ELR (cell line): ENCODE measurements at regions not wholly inside any gene's neighbourhood (a gene's known extent, or its start where the extent isn't known, plus 50 kb on each side); places are given as distances from the start of the nearest gene placed in this dataset.
A peak's percentile ranks its signal among the peaks of the same experiment; 100 is the strongest.
"Not testable (repeated sequence)": the region's sequence is repeated elsewhere in the genome, so short reads cannot be mapped to it uniquely, and the experiment has no call there.

ENCODE experiments used
- DNase-seq: peaks from one replicate; pipeline ENCODE4 v3.0.0-alpha.2; 2015; ENCODE audit warnings: low read depth

DNA sequence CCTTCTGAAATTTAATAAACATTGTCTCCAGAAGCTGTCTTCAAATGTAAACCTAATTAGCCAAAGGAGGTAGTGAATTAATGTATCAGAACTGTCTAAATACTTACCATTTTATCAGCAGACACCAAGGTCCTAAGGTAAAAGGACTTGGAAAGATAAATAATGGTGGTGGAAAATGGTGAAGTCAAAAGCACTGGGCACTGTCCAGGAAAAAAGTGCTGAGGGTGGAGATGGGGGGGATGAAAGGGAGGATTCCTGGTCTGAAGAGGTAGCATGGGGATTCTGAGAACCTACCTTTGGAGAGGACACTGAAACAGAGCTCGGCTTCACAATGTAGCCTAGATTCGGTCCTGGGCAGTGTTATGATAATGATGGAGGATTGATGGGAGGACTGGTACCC lies 149.0 kb upstream of the DPH6 start:
- DNase-seq: no peak

DNA sequence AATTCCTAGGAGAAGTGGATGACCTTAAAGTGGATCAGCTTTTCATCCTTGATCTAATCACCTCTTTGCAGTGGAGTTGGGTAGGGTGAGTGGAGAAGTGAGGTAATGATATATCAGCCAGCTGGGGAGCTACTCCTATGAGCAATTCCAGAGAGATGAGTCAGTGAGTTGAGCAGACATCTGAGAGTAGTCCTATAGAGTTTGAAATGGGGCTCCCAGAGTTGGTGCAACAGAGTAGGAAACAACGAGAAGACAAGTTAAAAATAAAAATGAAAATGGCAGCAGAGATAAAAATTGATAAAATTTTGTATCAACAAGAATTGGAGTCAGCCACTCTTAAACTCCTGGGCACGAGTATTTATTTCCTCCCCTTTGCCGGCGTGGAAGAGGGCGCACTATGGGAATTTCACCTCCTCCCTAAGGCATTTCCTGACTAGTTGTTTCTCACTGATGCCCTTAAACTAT lies 150.8 kb upstream of the DPH6 start:
- peak; percentile 86 for DNase-seq

DNA sequence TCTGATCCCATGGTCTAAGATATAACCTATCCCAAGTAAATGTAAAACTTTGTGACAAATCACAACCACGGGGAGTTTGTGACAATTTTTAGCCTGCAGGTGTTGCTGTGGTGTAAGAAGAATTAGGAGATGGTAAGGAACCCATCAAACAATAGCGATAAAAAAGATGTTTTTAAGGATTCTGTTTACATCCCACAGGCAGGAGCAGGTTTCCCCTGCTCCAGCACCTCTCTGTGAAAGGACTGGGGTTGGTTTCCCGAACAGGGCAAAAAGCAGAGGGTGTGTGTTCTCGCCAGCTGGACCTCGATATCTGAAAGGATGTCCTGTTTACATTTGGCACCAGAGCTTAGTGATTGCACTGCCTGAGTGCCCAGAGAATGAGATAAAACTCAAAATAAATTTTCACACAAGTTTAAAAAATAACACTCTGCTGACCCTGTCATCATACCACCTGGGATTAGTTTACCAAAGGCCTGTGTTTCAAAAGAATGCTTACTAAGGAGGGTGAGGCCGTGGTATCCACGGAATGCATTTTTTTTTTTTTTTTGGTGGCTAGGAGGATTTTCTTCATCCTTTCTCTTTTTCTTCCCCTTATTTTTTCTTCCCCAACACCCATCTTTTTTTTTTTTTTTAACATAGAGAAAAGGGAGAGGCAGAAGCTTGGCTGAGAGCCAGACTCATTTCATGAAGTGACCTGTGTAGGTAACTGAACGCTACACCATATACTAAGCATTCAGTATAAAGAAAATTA lies 151.8 kb upstream of the DPH6 start:
- peak; percentile 11 for DNase-seq

DNA sequence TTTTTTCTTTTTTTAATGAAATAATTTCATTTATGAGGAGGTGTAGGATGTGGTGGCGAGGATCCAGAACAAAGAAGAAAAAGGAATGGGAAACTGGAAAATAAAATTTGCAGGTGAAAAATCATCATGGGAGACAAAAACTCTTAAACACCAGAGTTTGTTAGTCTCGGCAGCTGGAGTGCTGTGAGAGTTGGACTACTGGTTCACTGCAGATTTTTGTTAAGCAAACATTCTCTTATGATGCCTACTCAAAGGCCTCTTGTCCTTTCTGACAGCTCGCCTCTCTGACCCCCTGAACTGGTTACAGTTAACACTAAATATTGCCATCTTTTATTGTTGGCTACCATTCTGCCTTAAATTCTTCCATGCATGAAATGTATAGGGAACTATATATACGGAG lies 152.4 kb upstream of the DPH6 start:
- DNase-seq: no peak

DNA sequence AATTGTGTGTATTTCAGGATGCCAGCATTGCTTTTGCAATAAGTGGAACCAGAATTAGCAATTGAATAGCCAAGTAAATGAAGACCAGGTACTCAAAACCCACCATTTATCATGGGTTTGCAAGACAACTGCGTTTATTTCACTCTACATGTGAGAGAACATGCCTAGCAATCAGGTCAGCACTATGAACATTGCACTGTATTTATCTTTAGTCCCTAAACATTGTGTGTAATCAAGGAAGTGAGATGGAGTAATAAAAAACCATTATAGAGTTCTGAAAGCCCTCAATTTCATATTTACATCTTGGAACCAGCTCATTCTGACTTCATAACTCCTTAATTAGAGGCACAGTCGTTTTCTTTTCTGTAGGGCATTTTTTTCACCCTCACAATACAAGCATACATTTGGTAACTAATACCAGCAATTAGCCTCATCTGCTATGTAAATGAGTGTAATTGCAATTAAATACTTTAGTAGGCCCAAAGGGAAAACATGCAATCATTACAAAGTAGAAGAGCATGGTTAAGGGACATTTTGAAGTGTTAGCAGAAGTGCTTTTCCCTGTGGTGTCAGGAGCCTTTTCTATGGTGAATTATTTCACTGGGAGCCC lies 153.1 kb upstream of the DPH6 start:
- DNase-seq: no peak

DNA sequence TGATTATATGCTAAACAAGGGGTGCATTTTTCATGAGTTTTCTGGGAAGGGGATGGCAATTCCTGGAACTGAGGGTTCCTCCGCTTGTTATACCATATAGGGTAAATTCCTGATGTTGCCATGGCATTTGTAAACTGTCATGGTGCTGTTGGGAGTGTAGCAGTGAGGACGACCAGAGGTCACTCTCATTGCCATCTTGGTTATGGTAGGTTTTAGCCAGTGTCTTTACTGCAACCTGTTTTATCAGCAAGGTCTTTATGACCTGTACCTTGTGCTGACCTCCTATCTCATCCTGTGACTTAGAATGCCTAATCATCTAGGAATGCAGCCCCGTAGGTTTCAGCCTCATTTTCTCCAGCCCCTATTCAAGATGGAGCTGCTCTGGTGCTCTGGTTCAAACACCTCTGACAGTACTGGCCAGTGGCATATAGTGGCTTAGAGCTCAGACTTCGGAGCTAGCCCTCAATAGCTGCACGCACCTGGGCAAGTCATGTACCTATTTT lies 154.2 kb upstream of the DPH6 start:
- not testable (repeated sequence) for DNase-seq

DNA sequence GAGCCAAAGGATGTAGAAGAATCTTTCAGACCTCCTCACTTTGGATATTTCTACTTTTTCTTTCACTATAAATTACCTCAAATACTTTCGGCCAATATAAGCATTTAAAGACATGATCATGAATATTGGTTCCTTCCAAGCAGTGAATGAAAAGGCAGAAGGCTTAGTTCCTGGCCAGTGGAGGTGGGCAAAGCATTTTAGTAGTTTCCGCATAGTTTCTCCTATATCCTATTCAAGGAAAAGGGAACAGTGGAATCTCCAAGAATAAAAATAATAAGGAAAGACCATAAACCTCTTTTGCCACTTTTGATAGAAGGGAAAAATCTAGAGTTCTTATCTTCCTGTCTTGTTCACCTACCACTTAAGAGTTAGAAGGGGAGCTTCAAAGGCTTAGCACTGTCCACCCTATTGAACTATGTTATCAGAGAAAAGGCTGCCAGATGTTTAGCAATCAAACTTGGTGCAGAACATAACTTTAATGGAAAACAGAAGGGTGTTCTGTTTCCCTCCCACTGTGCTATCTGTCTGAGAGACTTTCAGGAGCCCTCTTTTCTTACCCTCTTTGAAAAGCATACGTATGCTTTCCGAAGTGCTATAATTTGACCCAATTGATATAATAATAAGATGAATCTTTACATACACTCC lies 155.6 kb upstream of the DPH6 start:
- no peak for DNase-seq

DNA sequence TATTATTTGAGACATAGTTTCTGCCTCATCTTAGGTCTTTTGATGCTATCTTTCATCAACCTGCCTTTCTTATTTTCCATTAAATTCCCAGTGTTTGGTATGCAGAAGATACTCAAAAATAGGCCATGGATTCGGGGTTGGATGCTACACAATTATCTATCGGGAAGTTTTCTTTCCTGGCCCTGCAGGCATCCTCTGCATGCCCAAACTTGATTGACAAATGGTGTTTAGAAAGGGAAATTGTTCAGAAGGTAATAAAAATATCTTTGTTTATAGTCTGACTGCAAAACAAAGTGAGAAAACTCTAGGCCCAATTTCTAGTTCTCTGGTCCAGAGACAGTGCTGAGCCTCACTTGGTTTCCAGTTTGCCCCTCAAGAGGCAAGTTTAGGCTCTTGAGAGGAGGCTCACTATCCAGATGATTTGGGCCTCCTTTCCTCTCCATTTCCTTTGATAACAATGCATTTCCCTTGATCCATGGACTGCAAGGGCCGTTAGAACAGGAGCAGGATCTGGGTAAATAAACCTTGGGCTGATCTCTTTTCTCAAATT lies 157.1 kb upstream of the DPH6 start:
- DNase-seq: no peak

DNA sequence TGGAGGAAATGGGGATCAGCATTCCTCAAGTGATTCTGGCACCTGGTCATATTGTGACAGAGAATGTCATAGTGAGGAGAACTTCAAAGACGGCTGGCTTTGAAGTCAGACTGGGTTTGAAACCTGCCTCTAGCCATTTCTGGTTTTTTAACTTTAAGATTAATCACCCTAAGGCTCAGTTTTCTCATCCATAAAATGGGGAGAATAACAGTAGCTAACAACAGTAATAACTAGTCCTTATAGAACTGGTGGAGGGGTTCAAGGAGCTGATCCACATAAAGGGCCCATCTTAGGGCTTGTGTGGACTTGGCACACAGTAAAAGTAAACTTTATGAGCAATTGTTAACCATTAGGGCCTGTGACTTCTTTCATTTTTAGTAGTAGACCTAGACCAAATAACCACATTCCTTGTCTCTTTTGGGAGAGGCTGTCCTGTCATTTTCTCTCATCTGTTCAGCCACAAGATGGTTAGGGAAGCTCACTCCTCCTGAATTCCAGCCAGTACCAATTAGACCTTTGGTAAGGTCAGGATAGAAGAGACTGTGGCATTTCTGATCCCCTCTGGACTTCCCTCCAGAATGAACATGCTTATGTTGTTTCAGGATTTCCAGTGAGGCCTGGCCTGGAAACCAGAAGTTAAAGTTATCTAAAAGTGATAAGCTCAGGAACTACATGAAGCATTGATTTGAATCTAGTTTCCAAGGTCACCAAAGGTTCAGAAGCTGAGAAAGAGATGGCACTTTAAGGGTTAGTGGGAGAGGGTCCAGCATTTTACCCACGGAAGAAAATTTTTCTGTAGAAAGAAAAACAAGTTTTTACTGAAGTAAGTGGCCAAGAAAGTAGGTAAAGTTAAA lies 159.3 kb upstream of the DPH6 start:
- DNase-seq: no peak

DNA sequence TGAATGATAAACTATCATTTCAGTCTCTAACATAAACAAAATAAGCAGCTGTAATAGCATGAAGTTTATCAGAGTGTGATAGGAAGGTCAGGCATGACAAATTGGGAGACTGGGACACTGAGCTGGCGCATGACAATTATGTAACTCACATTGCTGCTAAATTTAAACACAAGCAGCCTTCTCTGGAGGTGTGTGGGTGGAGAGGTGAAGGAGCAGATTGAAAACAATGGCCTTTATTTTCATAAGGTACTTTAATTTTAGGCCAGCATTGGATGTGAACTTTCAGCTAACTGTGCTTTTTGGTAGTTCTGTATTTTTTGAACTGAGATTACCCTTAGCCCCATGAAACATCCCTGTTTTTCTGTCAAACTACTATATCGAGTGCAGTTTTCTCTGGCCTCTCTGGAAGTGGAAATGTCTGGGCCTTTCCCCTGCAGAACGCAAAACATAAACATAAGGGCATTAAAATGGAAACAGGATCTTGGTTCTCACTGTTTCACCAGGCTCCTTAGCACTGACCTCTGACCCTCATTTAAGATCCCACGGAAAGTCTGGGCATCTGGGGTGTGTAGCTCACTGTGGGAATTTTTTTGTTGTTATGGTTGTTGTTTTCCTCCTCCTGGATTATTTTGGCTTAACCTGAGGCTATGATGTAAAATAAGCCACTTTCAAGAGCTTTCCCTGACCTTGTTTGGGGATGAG lies 160.1 kb upstream of the DPH6 start:
- no peak for DNase-seq

DNA sequence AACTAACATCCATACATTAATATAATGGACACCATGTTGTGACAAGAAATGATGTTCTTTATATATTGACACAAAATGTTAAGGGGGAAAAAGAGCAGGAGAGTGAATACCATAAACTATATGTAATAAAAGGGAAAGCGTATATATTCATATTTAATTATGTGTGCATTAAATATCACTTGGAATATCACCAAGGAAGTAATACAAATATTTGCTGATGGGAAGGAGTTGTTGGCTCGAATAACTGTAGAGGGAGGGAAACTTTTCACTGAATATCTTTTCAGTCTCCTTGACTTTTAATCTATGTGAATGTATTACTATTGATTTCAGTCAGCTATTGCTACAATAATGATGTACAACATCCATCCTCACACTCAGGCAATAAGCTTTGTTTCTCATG lies 167.0 kb upstream of the DPH6 start:
- no peak for DNase-seq

DNA sequence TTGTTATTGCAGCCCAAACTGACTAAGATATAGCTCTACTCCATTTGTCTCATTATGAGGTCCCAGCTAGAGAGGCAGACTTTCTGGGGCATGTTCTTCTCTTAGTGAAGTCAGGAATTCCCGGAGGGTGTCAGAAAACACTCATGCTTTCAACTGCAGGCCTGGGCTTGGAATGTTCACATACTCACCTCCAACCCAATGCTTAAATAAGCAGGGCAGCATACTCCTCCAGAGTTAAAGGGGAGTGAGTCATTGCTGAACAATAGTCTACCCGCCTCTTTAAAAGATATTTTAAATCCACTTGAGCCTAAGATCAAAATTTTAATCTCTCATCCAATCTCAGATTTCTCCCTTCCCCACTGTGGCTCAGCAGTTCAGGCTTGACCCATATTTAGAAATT lies 167.8 kb upstream of the DPH6 start:
- DNase-seq: peak; percentile 59

DNA sequence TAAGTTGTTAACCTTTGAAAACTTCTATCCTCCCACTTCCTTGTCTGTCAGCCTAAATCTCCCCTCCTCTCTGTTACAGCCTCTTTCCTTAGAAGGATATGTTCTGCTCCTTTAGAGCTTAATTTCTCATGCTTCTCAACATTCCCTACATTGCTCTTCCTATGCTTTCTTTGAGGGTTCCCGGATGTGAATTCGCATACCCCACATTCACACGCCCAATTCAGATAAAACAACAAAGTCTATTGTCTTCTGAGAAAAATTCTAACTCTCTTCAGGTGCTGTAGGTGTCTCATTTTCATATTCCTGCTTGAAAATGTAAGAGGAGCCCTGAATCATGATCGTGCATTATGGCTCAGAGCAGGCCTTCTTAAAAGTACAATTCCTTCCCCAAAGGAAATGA lies 171.8 kb upstream of the DPH6 start:
- no peak for DNase-seq

DNA sequence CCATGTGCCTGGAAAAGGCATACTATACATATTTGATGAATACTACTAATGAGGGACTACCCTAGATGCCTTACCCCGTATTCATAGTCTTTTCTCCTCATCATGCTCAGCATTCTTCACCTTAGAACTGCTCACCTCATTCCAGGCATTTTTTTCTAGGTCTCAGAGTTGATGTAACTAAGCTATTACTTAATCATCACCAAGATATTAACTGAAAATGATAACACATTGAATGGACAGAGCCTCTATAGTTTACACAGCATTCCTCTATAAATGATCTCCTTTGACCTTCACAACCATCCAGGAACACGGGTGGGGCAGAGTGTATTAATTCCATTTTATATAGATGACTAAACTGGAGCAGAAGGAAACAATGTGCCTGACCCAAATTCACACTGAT lies 174.1 kb upstream of the DPH6 start:
- no peak for DNase-seq

DNA sequence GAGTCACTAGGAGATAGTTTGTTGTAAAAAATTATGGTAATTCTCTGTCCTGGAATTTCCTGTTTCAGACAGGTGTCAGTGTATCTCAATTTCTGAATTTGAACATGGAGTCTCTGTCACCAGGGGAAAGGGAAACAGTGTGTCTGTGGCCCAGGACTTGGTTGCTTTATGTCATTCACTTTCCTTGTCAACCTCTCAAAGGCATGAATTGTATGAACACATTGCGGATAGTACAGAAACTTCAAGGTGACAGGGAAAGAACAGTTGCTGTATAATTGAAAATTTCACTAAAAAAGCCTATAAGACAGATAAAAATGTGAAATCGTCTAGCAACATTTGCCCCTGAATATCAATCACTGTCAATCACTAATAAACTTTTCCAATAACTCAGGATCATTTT lies 175.0 kb upstream of the DPH6 start:
- DNase-seq: no peak

DNA sequence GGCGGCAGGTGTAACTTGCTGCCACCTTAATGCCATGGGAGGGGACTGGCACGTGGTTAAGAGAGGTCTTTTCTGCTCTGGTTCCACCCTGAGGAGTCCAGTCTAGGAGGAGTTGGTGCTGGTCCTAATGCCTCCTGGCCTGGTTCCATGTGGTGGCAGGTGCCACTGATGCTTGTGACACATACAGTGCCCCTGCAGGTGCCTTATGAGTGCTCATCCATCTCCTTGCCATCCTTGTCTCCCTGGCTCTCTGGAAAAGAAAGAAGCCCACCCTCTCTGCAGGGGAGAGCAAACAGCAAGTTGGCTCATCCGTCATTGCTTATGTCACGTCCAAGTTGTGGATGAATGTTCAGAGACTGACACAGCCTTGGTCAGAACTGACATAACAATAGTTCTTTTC lies 175.8 kb upstream of the DPH6 start:
- no peak for DNase-seq

DNA sequence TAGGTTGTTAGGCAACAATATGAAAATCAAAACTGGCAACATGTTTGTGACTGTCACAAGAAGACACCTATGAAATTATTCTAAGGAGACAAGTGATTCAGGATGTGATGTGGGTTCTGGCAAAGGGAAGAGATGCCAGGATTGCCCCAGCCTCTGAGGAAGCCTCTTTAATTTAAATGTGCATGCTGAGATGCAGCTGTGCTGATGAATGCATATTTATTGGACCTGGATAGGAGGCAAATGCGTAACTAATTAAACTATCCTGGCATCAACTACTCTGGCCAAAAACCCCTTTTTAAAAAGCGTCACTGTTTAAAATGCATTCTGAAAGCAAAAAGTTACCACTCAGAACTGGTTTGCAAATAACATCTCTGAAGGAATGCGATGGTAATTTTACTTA lies 176.5 kb upstream of the DPH6 start:
- DNase-seq: no peak

DNA sequence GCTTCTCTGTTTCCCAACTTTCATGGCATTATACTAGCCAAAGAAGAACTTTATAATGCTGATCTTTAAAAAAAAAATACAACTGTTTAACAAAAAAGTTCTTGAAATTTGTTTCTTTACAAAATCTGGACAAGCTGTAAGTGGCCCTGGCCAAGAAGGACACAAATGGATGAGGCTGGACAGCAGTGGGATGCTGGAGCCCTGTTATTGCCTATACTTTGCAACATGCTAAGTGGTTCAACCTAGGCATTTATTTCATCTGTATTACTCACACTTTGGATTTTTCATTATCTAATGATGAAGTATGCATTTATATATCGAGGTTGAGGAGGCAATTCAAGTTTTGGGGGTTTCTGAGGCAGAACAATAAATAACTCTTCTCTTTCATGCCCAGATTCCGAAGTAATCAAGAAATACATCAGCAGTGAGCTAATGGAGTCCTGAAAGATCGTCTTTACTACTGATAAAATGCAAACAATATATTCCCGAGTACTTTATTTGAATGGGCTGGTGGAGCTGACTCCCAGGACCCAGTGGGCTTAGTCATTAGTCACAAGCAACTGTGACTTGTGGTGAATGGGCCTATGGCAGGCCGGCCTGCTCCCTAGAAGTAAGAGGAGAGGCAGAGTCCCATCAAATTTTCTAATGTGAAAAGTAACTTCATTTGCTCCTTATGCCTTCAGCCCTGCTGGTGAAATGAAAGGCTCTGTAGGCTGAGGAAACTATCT lies 177.3 kb upstream of the DPH6 start:
- no peak for DNase-seq

DNA sequence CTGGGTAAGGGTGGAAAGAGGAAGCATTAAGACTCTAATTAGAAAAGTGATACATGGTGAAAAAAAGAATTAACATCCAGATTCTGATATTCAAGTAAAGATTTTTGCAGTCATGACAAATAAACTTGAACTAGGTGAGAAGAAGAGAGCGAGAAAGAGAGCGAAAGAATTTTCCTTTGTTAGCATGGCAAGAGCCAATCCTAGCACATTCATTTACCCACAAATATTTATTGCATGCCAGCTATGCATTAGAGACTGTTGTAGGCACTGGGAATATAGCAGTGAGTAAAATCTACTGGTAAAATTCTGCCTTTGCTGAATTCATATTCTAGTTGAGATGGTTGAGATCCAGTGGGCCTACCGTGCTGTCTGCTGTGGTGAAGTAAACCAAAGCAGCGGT lies 177.9 kb upstream of the DPH6 start:
- DNase-seq: no peak

DNA sequence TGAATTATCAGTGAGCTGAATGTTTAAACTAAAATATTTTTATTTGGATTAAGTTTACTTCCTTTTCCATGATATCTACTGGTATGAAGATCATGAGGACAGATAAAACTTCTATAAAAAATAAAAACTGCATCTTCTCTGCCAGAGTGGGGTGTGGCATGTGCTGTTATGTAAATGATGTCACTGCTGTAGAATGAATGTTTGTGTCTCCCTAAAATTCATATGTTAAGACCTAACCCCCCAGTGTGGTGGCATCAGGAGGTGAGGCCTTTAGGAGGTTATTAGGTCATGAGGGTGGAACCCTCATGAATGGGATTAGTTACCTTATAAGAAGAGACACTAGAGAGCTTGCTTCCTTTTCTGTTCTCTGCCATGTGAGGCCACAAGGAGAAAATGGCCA lies 178.7 kb upstream of the DPH6 start:
- no peak for DNase-seq

DNA sequence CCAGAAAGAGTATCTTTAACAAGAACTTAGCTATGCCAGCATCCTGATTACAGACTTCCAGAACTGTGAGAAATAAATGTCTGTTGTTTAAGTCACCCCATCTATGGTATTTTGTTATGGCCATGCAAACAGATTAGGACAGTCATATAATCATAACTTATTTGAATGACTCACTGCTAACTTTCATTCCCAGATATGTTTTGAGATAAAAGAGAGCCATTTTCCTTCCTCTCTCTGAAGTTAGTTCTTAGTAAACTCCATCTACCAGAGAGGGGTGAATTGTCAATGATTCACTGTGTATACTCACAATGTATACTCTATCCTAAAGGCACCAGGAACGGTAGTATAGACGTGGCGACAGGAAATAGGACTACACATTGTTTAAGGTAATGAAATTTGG lies 179.4 kb upstream of the DPH6 start:
- peak; percentile 83 for DNase-seq
